Mesenchymal stem cell (in vitro differentiated cells and primary cell): ENCODE measurements at regions not wholly inside any gene's neighbourhood (a gene's known extent, or its start where the extent isn't known, plus 50 kb on each side); places are given as distances from the start of the nearest gene placed in this dataset.

ENCODE experiments used
- DNase-seq: peaks from one replicate; pipeline ENCODE4 v3.0.0-alpha.2; 2013
- H2AFZ ChIP-seq: one replicate; pipeline ENCODE4 v1.6.1; 2013; ENCODE audit warnings: low read depth, mild to moderate bottlenecking, control low read depth, inconsistent platforms, low read length, moderate library complexity
- H2AK5ac ChIP-seq: 2 replicates; pipeline ENCODE4 v1.6.1; 2013; ENCODE audit warnings: low read length, moderate library complexity, mild to moderate bottlenecking, inconsistent platforms; ENCODE audit not compliant: severe bottlenecking
- H2BK120ac ChIP-seq: one replicate; pipeline ENCODE4 v1.6.1; 2013; ENCODE audit warnings: low read depth, mild to moderate bottlenecking, inconsistent platforms, low read length, moderate library complexity
- H2BK12ac ChIP-seq, 2 experiments: one replicate each; pipeline ENCODE4 v1.6.1; 2013; ENCODE audit warnings: inconsistent platforms in 2 of 2, low read length in 2 of 2, mild to moderate bottlenecking in 2 of 2, moderate library complexity in 2 of 2, control low read depth in 1 of 2
- H2BK15ac ChIP-seq: one replicate; pipeline ENCODE4 v1.6.1; 2013; ENCODE audit warnings: mild to moderate bottlenecking, low read depth, inconsistent platforms; ENCODE audit not compliant: poor library complexity, severe bottlenecking
- H2BK5ac ChIP-seq: 2 replicates; pipeline ENCODE4 v1.6.1; 2013; ENCODE audit warnings: low read depth, mild to moderate bottlenecking, low read length, control low read depth, inconsistent platforms; ENCODE audit not compliant: poor library complexity, severe bottlenecking
- H3K14ac ChIP-seq, 2 experiments: one replicate each; pipeline ENCODE4 v1.6.1; 2013; ENCODE audit warnings: inconsistent platforms in 2 of 2, low read length in 2 of 2, control low read depth in 1 of 2, mild to moderate bottlenecking in 1 of 2, moderate library complexity in 1 of 2
- H3K18ac ChIP-seq, 2 experiments: one replicate each; pipeline ENCODE4 v1.6.1; 2013; ENCODE audit warnings: inconsistent platforms in 2 of 2, low read length in 2 of 2, control low read depth in 1 of 2, low read depth in 1 of 2, mild to moderate bottlenecking in 1 of 2
- H3K23ac ChIP-seq, 2 experiments: one replicate each; pipeline ENCODE4 v1.6.1; 2013; ENCODE audit warnings: inconsistent platforms in 2 of 2, low read length in 2 of 2, mild to moderate bottlenecking in 2 of 2, moderate library complexity in 2 of 2, control low read depth in 1 of 2
- H3K27ac ChIP-seq: 2 replicates; pipeline ENCODE4 v1.5.1; 2013; ENCODE audit warnings: mild to moderate bottlenecking, moderate library complexity, low read length, control low read depth, inconsistent platforms; ENCODE audit not compliant: poor library complexity, severe bottlenecking
- H3K27me3 ChIP-seq, 2 experiments: 2 replicates each; pipeline versions ENCODE4 v1.6.1 to v1.7.0; 2013; ENCODE audit warnings: low read length in 2 of 2, mild to moderate bottlenecking in 2 of 2, moderate library complexity in 2 of 2, control low read depth in 1 of 2, inconsistent platforms in 1 of 2; ENCODE audit not compliant: control insufficient read depth in 1 of 2, insufficient read depth in 1 of 2
- H3K36me3 ChIP-seq, 2 experiments: 2 replicates each; pipeline versions ENCODE4 v1.6.1 to v1.7.0; 2013; ENCODE audit warnings: low read length in 2 of 2, control low read depth in 1 of 2, inconsistent platforms in 1 of 2, low read depth in 1 of 2, mild to moderate bottlenecking in 1 of 2; ENCODE audit not compliant: insufficient read depth in 2 of 2, control insufficient read depth in 1 of 2
- H3K4ac ChIP-seq, 2 experiments: one replicate each; pipeline ENCODE4 v1.6.1; 2013; ENCODE audit warnings: inconsistent platforms in 2 of 2, low read length in 2 of 2, mild to moderate bottlenecking in 2 of 2, moderate library complexity in 2 of 2, control low read depth in 1 of 2, low read depth in 1 of 2
- H3K4me1 ChIP-seq: 2 replicates; pipeline ENCODE4 v1.6.1; 2013; ENCODE audit warnings: low read depth, low read length, control low read depth; ENCODE audit not compliant: control insufficient read depth, insufficient read depth
- H3K4me2 ChIP-seq: 2 replicates; pipeline ENCODE4 v1.6.1; 2013; ENCODE audit warnings: low read length, mild to moderate bottlenecking, inconsistent platforms; ENCODE audit not compliant: poor library complexity, severe bottlenecking
- H3K4me3 ChIP-seq, 2 experiments: 2 replicates each; pipeline versions ENCODE4 v1.5.1 to v1.7.0; 2013; ENCODE audit warnings: low read length in 2 of 2, mild to moderate bottlenecking in 2 of 2, control low read depth in 1 of 2, low read depth in 1 of 2; ENCODE audit not compliant: insufficient read depth in 1 of 2
- H3K79me1 ChIP-seq: replicated peaks from 2 replicates; pipeline ENCODE4 v1.6.1; 2013; ENCODE audit warnings: mild to moderate bottlenecking, control low read depth, low read length, inconsistent platforms; ENCODE audit not compliant: poor library complexity, severe bottlenecking
- H3K9ac ChIP-seq: 2 replicates; pipeline ENCODE4 v1.7.0; 2013; ENCODE audit warnings: mild to moderate bottlenecking, low read length, moderate library complexity
- H3K9me3 ChIP-seq: 2 replicates; pipeline ENCODE4 v1.7.0; 2013; ENCODE audit warnings: mild to moderate bottlenecking, low read length; ENCODE audit not compliant: control insufficient read depth
- H4K8ac ChIP-seq: one replicate; pipeline ENCODE4 v1.6.1; 2013; ENCODE audit warnings: inconsistent platforms, mild to moderate bottlenecking, low read length, moderate library complexity
- H4K91ac ChIP-seq: one replicate; pipeline ENCODE4 v1.6.1; 2013; ENCODE audit warnings: mild to moderate bottlenecking, low read length, inconsistent platforms
- WGBS: methylation state at CpG from one replicate; pipeline ENCODE4 v1.1.7; 2013; ENCODE audit warnings: mixed read lengths; 5-methylcytosine and 5-hydroxymethylcytosine counted together

DNA sequence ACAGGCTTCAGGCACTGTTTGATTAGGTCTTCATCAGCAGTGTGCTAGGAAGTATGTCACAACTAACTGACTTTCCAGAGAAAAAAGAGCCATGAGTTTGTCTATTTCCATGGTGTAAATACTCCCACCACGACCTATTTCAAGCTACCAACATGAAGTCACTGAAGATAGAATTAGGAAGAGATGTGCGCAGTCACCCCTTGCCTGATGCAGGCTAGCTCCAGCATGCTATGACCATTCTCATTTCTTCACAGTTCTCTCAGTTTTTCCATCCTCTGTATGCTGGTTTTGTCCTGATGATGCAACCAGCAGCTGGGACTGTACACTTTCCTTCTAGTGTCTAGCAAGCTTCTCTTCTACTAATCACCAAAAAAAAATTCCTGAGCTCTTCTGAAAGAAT lies 191.6 kb upstream of the NUDT4 start:
- Histone ChIP-seq H3K14ac (no peak overlapping the region), H2AK5ac (no peak overlapping the region), H2BK5ac (no peak overlapping the region), H2AFZ (no peak overlapping the region), H3K79me1 (no peaks in the 10 kb centered on the region), H3K4me2 (no peak overlapping the region), H4K8ac (peak overlapping the region; percentile 62), H3K27ac (no peak overlapping the region), H3K23ac (no peak overlapping the region), H3K36me3 (no peaks in the 10 kb centered on the region), H2BK120ac (no peak overlapping the region), H3K9me3 (no peaks in the 10 kb centered on the region), H3K4ac (no peak overlapping the region), H3K27me3 (no peaks in the 10 kb centered on the region), H3K4me3 (no peak overlapping the region), H3K4me1 (no peaks in the 10 kb centered on the region), H2BK12ac (no peak overlapping the region), H3K18ac (no peak overlapping the region), H3K9ac (no peak overlapping the region), H2BK15ac (no peak overlapping the region), H4K91ac (no peak overlapping the region)
- 91% methylated on average over 2 of the region's 2 CpGs for WGBS
- DNase-seq, result peak; percentile 86

DNA sequence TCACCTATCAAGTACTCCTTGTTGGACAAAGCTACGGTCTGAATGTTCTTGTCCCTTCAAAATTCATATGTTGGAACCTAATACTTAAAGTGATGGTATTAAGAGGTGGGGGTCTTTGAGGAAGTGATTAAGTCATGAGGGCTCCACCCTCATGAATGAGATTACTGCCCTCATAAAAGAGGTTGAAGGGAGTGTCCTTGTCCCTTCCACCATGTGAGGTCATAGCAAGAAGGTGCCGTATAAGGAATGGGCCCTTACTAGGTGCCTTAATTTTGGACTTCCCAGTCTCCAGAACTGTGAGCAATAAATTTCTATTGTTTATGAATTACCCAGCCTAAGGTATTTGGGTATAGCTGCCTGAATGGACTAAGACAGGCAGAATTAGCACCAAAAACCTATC lies 191.1 kb upstream of the NUDT4 start:
- Histone ChIP-seq H2BK12ac (no peak overlapping the region), H3K23ac (no peak overlapping the region), H3K14ac (no peak overlapping the region), H3K79me1 (no peaks in the 10 kb centered on the region), H3K9ac (no peak overlapping the region), H3K27ac (no peak overlapping the region), H3K27me3 (no peaks in the 10 kb centered on the region), H3K4me1 (no peaks in the 10 kb centered on the region), H3K9me3 (no peaks in the 10 kb centered on the region), H2BK15ac (no peak overlapping the region), H3K4me2 (no peak overlapping the region), H4K8ac (no peak overlapping the region), H2AFZ (no peak overlapping the region), H2AK5ac (no peak overlapping the region), H2BK5ac (no peak overlapping the region), H2BK120ac (no peak overlapping the region), H3K4me3 (no peak overlapping the region), H3K4ac (no peak overlapping the region), H3K36me3 (no peaks in the 10 kb centered on the region), H3K18ac (no peak overlapping the region), H4K91ac (no peak overlapping the region)
- whole genome bisulfite sequencing, result no CpG with 5 or more reads among the region's 2 CpGs
- no peak for DNase-seq

DNA sequence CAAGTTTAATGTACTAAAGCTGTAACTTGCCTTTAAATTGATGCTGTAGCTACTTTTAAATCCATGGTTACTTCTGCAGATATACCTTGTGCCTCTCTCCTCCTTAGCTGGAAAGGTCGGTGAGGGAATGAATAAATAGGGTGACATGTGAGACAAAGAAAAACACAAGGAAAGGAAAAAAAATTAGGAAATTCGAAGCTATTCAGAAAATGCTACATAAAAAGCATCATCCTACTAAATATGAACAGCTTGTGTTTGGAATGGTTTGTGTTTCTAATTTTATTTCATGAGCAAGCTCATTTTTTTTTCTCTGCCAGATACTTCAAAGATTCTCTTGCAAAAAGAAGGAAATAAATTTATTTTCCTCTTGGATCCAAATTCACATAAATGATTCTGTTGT lies 186.3 kb upstream of the NUDT4 start:
- H3K36me3 ChIP-seq, result no peaks in the 10 kb centered on the region
- H2BK5ac ChIP-seq, result no peak overlapping the region
- DNase-seq, result no peak
- H4K8ac ChIP-seq, result no peak overlapping the region
- no peaks in the 10 kb centered on the region for H3K4me1 ChIP-seq
- peak overlapping the region in 1 of 2 experiments; percentile 56 for H3K4me3 ChIP-seq
- no peak overlapping the region for H3K18ac ChIP-seq
- no peak overlapping the region for H2BK15ac ChIP-seq
- H4K91ac ChIP-seq, result no peak overlapping the region
- H2AK5ac ChIP-seq, result no peak overlapping the region
- H3K14ac ChIP-seq, result no peak overlapping the region
- no peak overlapping the region for H2BK12ac ChIP-seq
- no peak overlapping the region for H3K27ac ChIP-seq
- H2AFZ ChIP-seq, result no peak overlapping the region
- no peak overlapping the region for H3K4ac ChIP-seq
- H3K23ac ChIP-seq, result no peak overlapping the region
- no peaks in the 10 kb centered on the region for H3K79me1 ChIP-seq
- H3K4me2 ChIP-seq, result no peak overlapping the region
- H2BK120ac ChIP-seq, result no peak overlapping the region
- H3K27me3 ChIP-seq, result no peaks in the 10 kb centered on the region
- no CpG with 5 or more reads among the region's 2 CpGs for WGBS
- H3K9me3 ChIP-seq, result no peaks in the 10 kb centered on the region
- peak overlapping the region; percentile 65 for H3K9ac ChIP-seq

DNA sequence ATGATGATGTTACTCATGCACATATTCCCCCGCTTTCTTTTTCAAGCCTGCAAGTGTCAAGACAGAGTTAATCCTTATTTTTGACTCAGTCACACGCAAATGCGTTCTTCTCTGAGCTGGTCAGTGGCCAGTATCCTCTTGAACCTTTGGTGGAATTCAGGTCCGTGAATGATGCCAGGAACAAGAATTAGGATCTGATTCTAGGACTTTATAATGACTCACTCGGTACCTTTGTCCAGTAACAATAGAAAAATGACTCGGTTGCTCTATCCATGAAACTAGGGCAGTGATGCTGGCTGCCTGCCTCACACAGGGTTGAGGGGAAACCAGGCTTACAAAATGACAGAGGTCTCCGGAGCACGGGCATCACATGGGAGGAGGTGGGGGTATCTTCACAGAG lies 185.8 kb upstream of the NUDT4 start:
- Histone ChIP-seq H3K9ac (peak overlapping the region; percentile 65), H4K91ac (no peak overlapping the region), H2BK15ac (no peak overlapping the region), H2BK12ac (no peak overlapping the region), H3K79me1 (no peaks in the 10 kb centered on the region), H3K36me3 (no peaks in the 10 kb centered on the region), H3K4me3 (peak overlapping the region in 1 of 2 experiments; percentile 56), H3K4me2 (no peak overlapping the region), H3K4ac (no peak overlapping the region), H2BK5ac (no peak overlapping the region), H3K18ac (no peak overlapping the region), H2AK5ac (no peak overlapping the region), H4K8ac (no peak overlapping the region), H3K27ac (no peak overlapping the region), H3K14ac (no peak overlapping the region), H3K4me1 (no peaks in the 10 kb centered on the region), H2BK120ac (no peak overlapping the region), H3K23ac (no peak overlapping the region), H3K9me3 (no peaks in the 10 kb centered on the region), H3K27me3 (no peaks in the 10 kb centered on the region), H2AFZ (no peak overlapping the region)
- WGBS, result 99% methylated on average over 8 of the region's 8 CpGs
- DNase-seq, result no peak
